ENCODE measurements at regions not wholly inside any gene's neighbourhood (a gene's known extent, or its start where the extent isn't known, plus 50 kb on each side); places are given as distances from the start of the nearest gene placed in this dataset.

DNA sequence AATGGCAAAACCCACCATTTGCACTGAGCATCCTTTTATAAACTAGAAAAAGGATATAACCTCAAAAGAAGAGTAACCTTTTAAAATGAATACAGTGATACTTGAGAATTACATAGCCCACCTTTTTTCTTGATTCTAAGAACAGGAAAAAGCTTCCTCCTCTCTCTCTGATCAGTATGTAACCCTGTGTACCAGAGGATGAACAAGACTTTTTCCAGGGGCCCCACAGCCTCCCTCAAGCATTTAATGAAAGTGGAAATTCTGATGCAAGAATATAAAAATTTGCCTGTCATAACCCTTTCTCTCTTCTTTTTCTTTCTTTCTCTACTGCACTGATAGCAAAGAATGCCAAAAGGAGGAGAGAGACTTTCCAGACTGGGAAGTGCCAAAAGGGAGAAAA is 64.2 kb upstream of the BTN3A2 start:
- H3K36me3 ChIP-seq (ENCODE audit: control insufficient read depth, insufficient read depth, low read length) = no peaks in the 10 kb centered on the region

DNA sequence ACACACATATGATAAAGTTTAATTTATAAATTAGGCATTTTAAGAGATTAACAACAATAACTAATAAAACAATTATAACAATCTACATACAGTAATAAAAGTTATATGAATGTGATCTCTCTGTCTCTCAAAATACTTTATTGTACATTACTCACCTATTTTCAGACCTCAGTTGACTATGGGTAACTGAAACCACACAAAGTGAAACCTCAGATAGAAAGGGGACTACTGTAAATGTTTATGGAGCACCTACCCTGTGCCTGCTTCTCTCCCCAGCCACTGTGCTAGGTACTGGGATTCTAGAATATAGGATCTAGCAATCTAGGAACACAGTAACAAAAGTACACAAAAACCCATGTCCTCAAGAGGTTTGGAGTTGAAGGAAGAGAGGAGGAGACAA is 63.4 kb upstream of the BTN3A2 start:
- no peaks in the 10 kb centered on the region for H3K9me3 ChIP-seq (ENCODE audit: control insufficient read depth, low read length)
- no peak overlapping the region for H3K4me3 ChIP-seq (ENCODE audit: low read depth, low read length)
- H3K9ac ChIP-seq = no peak overlapping the region
- H2AFZ ChIP-seq = no peak overlapping the region
- no peaks in the 10 kb centered on the region for H3K79me2 ChIP-seq
- no peaks in the 10 kb centered on the region for H3K4me1 ChIP-seq
- TF ChIP-seq, protein P1, sequence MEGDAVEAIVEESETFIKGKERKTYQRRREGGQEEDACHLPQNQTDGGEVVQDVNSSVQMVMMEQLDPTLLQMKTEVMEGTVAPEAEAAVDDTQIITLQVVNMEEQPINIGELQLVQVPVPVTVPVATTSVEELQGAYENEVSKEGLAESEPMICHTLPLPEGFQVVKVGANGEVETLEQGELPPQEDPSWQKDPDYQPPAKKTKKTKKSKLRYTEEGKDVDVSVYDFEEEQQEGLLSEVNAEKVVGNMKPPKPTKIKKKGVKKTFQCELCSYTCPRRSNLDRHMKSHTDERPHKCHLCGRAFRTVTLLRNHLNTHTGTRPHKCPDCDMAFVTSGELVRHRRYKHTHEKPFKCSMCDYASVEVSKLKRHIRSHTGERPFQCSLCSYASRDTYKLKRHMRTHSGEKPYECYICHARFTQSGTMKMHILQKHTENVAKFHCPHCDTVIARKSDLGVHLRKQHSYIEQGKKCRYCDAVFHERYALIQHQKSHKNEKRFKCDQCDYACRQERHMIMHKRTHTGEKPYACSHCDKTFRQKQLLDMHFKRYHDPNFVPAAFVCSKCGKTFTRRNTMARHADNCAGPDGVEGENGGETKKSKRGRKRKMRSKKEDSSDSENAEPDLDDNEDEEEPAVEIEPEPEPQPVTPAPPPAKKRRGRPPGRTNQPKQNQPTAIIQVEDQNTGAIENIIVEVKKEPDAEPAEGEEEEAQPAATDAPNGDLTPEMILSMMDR (IDR thresholded peaks at IDR 0.05) = no peak
- H3K27ac ChIP-seq = no peak overlapping the region
- no peaks in the 10 kb centered on the region for H3K27me3 ChIP-seq (ENCODE audit: control insufficient read depth, insufficient read depth, low read length)
- H3K4me2 ChIP-seq (ENCODE audit: low read length) = no peak overlapping the region
- no peaks in the 10 kb centered on the region for H3K36me3 ChIP-seq (ENCODE audit: control insufficient read depth, insufficient read depth, low read length)

More for the DNA sequence above, 64.2 kb upstream of the BTN3A2 start:
- Histone ChIP-seq H3K4me1 (no peaks in the 10 kb centered on the region), H3K79me2 (no peaks in the 10 kb centered on the region), H3K27ac (no peak overlapping the region), H3K27me3 (ENCODE audit: control insufficient read depth, insufficient read depth, low read length) (no peaks in the 10 kb centered on the region), H3K9ac (no peak overlapping the region), H3K9me3 (ENCODE audit: control insufficient read depth, low read length) (no peaks in the 10 kb centered on the region), H3K4me3 (ENCODE audit: low read depth, low read length) (no peak overlapping the region), H2AFZ (no peak overlapping the region), H3K4me2 (ENCODE audit: low read length) (no peak overlapping the region)
- TF ChIP-seq, protein P1 (IDR thresholded peaks at IDR 0.05) = no peak

DNA sequence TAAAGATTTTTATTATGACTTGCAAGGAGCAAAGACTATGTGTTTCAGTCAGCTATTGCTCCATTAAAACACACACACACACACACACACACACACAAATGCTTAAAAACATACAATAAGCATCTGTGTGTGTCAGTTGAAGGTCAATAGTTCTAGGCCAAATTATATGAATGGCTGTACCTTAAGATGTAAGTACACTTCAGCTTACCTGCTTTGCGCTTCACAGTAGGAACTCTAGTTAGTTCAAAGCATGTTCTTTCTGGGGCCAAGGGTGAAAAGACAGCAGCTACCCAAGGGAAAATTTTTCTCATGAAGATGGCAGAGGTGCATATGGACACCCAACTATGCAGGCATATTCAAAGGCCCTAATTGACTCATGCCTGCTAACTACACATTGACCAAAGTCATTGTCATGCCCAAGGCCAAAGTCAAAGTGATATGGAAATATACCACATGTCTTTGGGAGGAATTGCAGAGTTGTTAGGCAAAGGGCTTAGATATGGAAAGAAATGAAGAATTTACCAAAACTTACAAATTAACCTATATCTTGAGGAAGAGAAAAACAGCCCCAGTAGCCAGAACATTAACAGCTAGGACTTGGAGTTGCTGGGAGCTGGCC is 61.9 kb upstream of the BTN3A2 start:
- Histone ChIP-seq H3K36me3 (ENCODE audit: control insufficient read depth, insufficient read depth, low read length) (no peaks in the 10 kb centered on the region), H3K27ac (no peak overlapping the region), H3K4me2 (ENCODE audit: low read length) (no peak overlapping the region), H3K79me2 (no peaks in the 10 kb centered on the region), H3K4me3 (ENCODE audit: low read depth, low read length) (no peak overlapping the region), H3K4me1 (no peaks in the 10 kb centered on the region), H2AFZ (no peak overlapping the region), H3K27me3 (ENCODE audit: control insufficient read depth, insufficient read depth, low read length) (no peaks in the 10 kb centered on the region), H3K9me3 (ENCODE audit: control insufficient read depth, low read length) (no peaks in the 10 kb centered on the region), H3K9ac (no peak overlapping the region)
- TF ChIP-seq, protein P1 (IDR thresholded peaks at IDR 0.05) = no peak

DNA sequence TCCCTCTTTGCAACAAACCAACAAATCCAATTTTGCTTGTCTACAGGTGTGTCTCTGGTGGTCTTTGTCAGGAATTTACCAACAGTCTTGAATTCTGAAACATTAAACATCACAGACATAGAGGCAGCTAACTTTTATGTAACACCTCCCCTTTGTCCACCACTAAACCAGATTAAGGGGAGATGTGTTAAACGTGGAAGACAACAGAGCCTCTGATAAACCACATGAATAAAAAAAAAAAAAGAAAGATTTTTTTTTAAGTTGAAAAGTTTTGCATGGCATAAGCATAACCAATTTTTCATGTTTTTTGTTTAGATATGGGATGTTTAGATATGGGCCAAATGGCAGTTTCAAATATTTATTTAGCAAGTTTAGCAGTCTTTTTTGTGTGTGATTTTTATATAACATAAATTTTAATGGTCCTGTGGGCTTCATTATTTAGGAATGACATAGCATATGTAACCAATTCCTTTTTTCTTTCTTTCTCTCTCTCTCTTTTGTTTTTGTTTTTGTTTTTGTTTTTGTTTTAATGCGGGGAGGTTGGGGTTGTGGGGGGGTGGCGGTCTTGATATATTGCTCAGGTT is 60.7 kb upstream of the BTN3A2 start:
- H3K27ac ChIP-seq = no peak overlapping the region
- no peaks in the 10 kb centered on the region for H3K27me3 ChIP-seq (ENCODE audit: control insufficient read depth, insufficient read depth, low read length)
- H3K36me3 ChIP-seq (ENCODE audit: control insufficient read depth, insufficient read depth, low read length) = no peaks in the 10 kb centered on the region
- H3K9ac ChIP-seq = no peak overlapping the region
- peak overlapping the region; percentile 5 for H2AFZ ChIP-seq
- no peaks in the 10 kb centered on the region for H3K79me2 ChIP-seq
- H3K9me3 ChIP-seq (ENCODE audit: control insufficient read depth, low read length) = no peaks in the 10 kb centered on the region
- H3K4me3 ChIP-seq (ENCODE audit: low read depth, low read length) = peak overlapping the region; percentile 44
- no peaks in the 10 kb centered on the region for H3K4me1 ChIP-seq
- no peak overlapping the region for H3K4me2 ChIP-seq (ENCODE audit: low read length)
- TF ChIP-seq, protein P1 (IDR thresholded peaks at IDR 0.05) = no peak
